AG04450 (cell line): ENCODE measurements at regions not wholly inside any gene's neighbourhood (a gene's known extent, or its start where the extent isn't known, plus 50 kb on each side); places are given as distances from the start of the nearest gene placed in this dataset.

Experiments
- CTCF ChIA-PET: fragments of 300-600, 350-600 bp; formaldehyde crosslinking; extraction: SDS; loops from one replicate; lab custom pipeline; 2022; ENCODE audit warnings: antibody characterized with exemption, inconsistent platforms; lab: Charles Lee
- POLR2A ChIA-PET: fragments of 350-600 bp; formaldehyde crosslinking; extraction: SDS; loops from one replicate; lab custom pipeline; 2021; ENCODE audit warnings: antibody characterized with exemption, inconsistent platforms; lab: Yijun Ruan, JAX
- DNase-seq: peaks from one replicate; pipeline ENCODE4 v3.0.0-alpha.2; 2011; ENCODE audit warnings: low read depth, low spot score
- H3K27ac ChIP-seq: one replicate; pipeline ENCODE4 v1.5.1; 2012; ENCODE audit warnings: low read depth, low read length, control low read depth
- H3K27me3 ChIP-seq: one replicate; pipeline ENCODE4 v1.6.0; 2012; ENCODE audit warnings: low read length; ENCODE audit not compliant: control insufficient read depth, insufficient read depth
- H3K4me3 ChIP-seq: 2 replicates; pipeline ENCODE4 v1.5.1; 2011; ENCODE audit warnings: mild to moderate bottlenecking, low read depth, low read length, control low read depth
- H3K9me3 ChIP-seq: 2 replicates; pipeline ENCODE4 v1.5.1; 2012; ENCODE audit warnings: low read length; ENCODE audit not compliant: control insufficient read depth, insufficient read depth
- TF ChIP-seq, protein P1 (sequence below): IDR thresholded peaks from 2 replicates; pipeline ENCODE4 v1.5.1; 2011; ENCODE audit warnings: low read depth, low read length, control low read depth, inconsistent platforms

DNA sequence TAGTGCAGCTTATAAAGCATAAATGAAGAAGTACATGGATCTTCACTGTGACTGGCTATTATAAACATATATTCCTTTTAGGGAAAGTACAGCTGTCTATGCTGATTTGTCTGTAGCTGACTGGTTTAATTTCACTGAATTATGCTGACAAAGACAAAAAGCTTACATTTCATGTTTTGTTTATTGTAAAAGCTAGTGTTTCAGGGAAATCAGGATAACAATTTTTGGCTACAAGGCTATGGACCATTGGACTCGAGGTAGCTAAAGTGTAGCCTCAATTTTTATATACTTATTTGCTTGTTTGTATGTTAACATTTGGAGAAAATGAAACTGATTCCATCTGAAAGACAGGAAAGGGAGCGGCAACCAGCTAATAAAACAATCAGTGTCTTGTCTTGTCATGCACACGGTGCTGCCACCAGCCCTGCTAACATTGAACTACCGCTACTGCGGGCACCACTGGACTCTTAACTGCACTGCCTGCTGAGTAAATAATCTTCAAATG lies 480.2 kb downstream of the COL11A1 start:
- TF ChIP-seq, protein P1, sequence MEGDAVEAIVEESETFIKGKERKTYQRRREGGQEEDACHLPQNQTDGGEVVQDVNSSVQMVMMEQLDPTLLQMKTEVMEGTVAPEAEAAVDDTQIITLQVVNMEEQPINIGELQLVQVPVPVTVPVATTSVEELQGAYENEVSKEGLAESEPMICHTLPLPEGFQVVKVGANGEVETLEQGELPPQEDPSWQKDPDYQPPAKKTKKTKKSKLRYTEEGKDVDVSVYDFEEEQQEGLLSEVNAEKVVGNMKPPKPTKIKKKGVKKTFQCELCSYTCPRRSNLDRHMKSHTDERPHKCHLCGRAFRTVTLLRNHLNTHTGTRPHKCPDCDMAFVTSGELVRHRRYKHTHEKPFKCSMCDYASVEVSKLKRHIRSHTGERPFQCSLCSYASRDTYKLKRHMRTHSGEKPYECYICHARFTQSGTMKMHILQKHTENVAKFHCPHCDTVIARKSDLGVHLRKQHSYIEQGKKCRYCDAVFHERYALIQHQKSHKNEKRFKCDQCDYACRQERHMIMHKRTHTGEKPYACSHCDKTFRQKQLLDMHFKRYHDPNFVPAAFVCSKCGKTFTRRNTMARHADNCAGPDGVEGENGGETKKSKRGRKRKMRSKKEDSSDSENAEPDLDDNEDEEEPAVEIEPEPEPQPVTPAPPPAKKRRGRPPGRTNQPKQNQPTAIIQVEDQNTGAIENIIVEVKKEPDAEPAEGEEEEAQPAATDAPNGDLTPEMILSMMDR: no peak
- POLR2A ChIA-PET: no interaction called here
- H3K27ac ChIP-seq: no peak overlapping the region
- peak overlapping the region; percentile 5; the same call in 1 of the 2 replicates for H3K4me3 ChIP-seq
- CTCF ChIA-PET: no interaction called here
- no peaks in the 10 kb centered on the region for H3K27me3 ChIP-seq
- H3K9me3 ChIP-seq: no peaks in the 10 kb centered on the region
- DNase-seq: no peak

DNA sequence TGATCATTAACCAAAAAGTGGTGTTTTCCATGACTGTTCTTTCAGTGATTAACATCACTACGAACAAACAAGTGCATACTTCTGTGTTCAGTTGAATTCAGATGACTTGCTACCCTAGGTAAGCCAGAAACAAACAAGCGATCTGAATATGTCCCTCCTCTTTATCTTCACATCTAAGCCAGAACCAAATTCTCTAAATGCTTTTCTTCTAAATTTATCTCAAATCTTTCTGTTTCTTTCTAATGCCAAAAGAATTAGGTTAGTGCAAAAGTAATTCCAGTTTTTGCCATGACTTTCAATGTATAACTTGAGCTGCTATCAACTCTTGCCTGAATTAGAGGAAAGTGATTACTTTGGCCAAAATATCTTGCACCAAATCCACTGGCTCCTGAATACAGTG lies 481.2 kb downstream of the COL11A1 start:
- no peaks in the 10 kb centered on the region for H3K27me3 ChIP-seq
- CTCF ChIA-PET: no interaction called here
- no peak for DNase-seq
- peaks cover 2% of the 10 kb centered on the region; the same call in 1 of the 2 replicates for H3K9me3 ChIP-seq
- H3K27ac ChIP-seq: no peak overlapping the region
- H3K4me3 ChIP-seq: no peak overlapping the region
- TF ChIP-seq, protein P1: no peak
- POLR2A ChIA-PET: no interaction called here

DNA sequence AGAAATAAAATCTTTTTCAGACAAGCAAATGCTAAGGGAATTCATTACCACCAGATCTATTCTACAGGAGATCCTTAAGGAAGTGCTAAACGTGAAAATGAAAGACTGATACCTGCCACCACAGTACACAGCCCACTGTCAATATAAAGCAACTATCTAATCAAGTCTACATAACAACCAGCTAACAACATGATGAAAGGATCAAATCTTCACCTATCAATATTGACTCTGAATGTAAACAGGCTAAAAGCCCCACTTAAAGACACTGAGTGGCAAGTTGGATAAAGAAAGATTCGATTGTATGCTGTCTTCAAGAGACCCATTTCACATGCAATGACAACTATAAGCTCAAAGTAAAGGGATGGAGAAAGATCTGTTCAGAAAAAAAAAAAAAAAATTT lies 492.4 kb downstream of the COL11A1 start:
- Histone ChIP-seq H3K4me3 (no peak overlapping the region), H3K27ac (no peak overlapping the region), H3K9me3 (no peaks in the 10 kb centered on the region; the same call in 1 of the 2 replicates), H3K27me3 (no peaks in the 10 kb centered on the region)
- CTCF ChIA-PET: no interaction called here
- no peak for DNase-seq
- TF ChIP-seq, protein P1: no peak
- POLR2A ChIA-PET: no interaction called here

DNA sequence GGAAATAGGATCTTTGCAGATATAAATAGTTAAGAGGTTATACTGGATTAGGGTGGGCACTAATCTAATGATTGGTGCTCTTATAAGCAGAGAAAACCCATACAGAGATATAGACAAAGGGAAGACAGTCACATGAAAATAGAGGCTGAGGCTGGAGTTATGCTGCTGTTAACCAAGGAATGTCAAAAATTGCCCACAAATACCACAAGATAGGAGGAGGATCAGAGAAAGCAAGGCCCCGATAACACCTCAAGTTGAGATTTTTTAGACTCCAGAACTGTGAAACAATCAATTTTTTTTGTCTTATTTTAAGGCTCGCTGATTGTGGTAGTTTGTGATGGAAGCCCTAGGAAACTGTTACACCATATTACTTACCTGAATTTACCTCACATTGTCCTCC lies 513.2 kb downstream of the COL11A1 start:
- H3K4me3 ChIP-seq: no peak overlapping the region
- TF ChIP-seq, protein P1: no peak
- H3K27ac ChIP-seq: no peak overlapping the region
- CTCF ChIA-PET: no interaction called here
- DNase-seq: no peak
- no peaks in the 10 kb centered on the region for H3K27me3 ChIP-seq
- H3K9me3 ChIP-seq: no peaks in the 10 kb centered on the region
- POLR2A ChIA-PET: no interaction called here

DNA sequence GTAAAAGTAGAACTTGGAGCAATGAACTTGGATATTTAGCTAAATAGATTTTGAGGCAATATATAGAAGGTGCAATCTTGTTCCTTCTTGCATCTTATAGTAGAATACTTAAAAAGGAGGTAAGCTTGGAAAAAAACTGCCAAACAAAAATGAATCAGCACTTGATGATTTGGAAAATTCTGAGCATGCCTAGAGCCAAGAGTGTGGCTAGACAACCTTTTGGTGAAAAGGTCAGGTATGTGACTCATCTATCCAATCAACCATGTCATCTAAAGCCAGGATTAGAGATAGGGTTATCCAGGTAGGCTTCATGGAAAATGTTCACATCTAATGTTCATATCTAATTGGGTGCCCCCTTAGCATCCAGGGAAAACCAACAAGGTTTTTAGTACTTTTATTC lies 515.0 kb downstream of the COL11A1 start:
- DNase-seq: no peak
- ChIA-PET POLR2A (no interaction called here), CTCF (no interaction called here)
- Histone ChIP-seq H3K4me3 (no peak overlapping the region), H3K9me3 (no peaks in the 10 kb centered on the region), H3K27ac (no peak overlapping the region), H3K27me3 (no peaks in the 10 kb centered on the region)
- TF ChIP-seq, protein P1: no peak
